NK-92 treated with Interleukin-12 subunit alpha and Interleukin-12 subunit beta, amount 100 ng/mL, for 24 hours (cell line): ENCODE measurements at regions not wholly inside any gene's neighbourhood (a gene's known extent, or its start where the extent isn't known, plus 50 kb on each side); places are given as distances from the start of the nearest gene placed in this dataset.

ENCODE experiments used
- DNase-seq: peaks from one replicate; lab custom pipeline; 2025; lab: John Stamatoyannopoulos, UW

DNA sequence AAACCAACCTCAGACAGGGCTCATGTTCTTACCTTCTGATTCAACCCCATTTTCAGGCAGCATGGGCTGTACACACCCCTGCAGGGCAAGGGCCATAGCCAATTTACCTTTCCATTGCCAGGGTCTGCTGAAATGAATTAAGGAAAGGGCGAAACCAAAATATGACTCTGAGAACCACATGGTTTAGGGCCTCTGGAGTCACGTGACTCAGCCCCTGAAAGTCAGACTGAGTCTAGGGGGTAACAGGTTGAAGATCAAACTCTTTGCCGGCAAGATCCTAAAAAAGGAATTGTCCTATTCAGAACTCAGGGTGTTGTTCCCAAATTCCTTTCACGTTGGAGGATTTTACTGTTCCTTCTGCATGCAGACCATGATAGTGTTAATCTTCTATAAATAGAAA, 118.9 kb downstream of the RAB11FIP2 start:
- DNase-seq, result no peak

DNA sequence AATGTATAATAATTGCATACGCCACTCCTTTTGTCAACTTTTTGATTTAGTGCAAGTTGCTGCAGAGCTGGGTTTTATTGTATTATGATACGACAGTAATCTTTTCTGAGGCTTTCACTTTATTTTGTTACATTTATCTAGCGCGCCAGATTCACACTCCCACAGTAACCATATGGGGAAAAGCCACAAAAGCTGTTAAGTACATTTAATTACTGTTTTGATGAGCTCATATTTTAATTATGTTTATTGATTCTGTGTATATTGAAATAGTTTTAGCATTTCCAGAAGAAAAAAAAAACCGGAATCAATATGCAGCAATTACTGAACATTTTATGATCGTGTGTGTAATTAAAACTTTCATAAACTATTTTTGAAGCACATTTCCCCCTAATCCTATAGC, 118.5 kb downstream of the RAB11FIP2 start:
- no peak for DNase-seq

DNA sequence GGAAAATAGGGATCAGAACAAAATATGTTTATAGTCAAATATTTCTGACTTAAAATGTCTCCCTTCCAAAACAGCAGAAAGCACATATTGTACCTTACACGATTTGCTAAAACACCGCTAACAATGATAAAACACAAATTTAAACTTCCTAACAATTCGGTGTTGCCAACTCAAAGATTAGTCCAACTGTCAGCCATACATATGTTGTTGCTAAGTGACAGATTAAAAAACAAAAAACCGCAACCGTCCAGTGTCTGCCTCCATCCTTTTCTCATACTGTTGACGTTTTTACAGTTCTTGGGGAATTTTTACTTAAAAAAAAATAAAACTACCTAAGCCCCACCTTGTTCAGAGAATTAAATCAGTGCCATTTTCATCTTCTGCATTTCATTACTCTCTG, 118.0 kb downstream of the RAB11FIP2 start:
- DNase-seq, result no peak

GRCh38 chr10:117929327-117930067, 117.2 kb downstream of the RAB11FIP2 start:
- no peak for DNase-seq

DNA sequence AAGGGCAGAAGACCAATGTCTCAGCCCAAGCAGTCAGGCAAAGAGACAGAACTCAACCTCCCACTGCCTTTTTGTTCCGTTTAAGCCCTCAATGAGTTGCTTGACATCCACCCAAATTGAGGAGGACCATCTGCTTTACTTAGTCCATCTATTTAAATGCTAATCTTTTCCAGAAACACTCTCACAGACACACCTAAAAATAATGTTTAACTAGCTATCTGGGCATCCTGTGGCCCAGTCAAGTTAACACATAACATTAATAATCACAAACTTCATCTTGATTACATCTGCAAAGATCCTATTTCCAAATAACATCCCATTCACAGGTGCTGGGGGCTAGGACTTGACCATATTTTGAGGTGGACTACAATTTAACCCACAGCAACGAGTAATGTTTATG, 115.7 kb downstream of the RAB11FIP2 start:
- DNase-seq, result no peak

GRCh38 chr10:117933036-117933435, 113.7 kb downstream of the RAB11FIP2 start:
- DNase-seq, result no peak

DNA sequence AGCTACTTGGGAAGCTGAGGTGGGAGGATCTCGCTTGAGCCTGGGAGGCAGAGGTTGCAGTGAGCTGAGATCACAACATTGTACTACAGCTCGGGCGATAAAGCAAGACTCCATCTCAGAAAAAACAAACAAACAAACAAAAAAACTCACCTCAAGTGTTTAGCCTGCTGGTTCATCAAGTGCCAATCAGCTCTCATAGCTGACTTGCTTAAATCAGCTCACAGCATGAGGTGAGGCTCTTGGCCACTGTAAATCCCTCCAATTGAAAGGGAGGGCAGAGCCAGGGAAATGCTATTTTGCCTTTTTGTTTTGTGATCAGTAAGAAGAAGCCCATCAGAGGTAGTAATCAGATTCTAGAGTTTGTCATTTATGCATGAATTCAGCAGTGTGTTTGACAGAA, 112.3 kb downstream of the RAB11FIP2 start:
- no peak for DNase-seq

GRCh38 chr10:117936141-117936540, 110.6 kb downstream of the RAB11FIP2 start:
- no peak for DNase-seq

GRCh38 chr10:117936566-117936965, 110.2 kb downstream of the RAB11FIP2 start:
- no peak for DNase-seq

DNA sequence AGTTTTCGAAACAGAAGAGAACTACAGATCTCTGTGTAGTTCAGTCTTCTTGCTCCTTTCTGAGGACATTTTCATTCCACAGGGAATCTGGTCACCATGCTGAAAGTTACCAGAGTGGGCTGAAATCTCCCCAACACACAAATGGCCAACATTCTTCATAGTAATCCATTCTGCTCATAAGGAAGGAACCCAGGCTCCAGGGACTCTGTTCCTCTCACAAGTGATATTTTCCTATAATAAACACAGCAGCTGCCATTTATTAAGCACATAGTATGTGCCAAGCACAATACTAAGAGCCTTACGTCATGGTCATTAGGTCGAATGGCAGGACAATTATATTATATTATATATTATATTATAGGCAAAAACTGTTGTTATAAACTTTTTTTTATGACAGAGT, 109.8 kb downstream of the RAB11FIP2 start:
- no peak for DNase-seq

GRCh38 chr10:117938104-117938503, 108.6 kb downstream of the RAB11FIP2 start:
- DNase-seq, result no peak

- DNase-seq, result no peak
Observed at GRCh38 chr10:117942226-117942625, 104.5 kb downstream of the RAB11FIP2 start.

GRCh38 chr10:117944676-117945447, 101.9 kb downstream of the RAB11FIP2 start:
- no peak for DNase-seq

DNA sequence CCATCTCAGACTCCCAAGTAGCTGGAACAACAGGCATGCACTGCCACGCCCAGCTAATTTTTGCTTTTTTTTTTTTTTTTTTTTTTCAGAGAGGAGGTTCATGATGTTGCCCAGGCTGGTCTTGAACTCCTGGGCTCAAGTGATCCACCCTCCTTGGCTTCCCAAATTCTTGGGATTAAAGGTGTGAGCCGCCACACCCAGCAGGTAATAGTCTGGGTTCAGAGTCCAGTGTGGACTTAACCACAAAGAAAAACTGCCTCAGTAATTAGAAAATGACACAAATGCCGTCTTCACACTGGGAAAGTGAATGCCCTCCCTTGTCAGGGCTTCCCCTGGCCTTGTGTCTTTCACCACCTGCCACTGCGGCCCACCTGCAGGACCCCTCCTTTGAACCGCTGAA, 101.1 kb downstream of the RAB11FIP2 start:
- no peak for DNase-seq

GRCh38 chr10:117946525-117947070, 100.1 kb downstream of the RAB11FIP2 start:
- no peak for DNase-seq

- no peak for DNase-seq
Observed at GRCh38 chr10:117948493-117948892, 98.2 kb downstream of the RAB11FIP2 start.

DNA sequence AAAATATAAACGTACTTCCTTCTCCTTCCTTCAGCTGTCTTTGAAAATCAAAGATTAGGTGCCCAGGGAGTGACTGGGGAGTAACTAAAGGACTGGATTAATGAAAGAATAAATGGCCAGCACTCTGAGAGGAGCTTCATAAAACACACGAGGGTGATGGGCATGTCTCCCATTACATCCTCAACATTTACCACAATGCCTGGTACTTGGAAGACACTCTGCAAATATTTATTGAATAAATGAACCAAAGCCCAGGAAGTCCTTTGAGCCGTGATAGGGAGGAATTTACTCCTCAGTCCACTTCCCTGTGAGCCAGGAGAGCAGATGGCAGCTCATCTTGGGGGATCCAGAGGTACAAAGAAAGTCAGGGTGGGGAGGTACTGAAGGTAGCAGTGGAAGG, 96.3 kb downstream of the RAB11FIP2 start:
- DNase-seq, result no peak
